PFSK-1 (cell line): ENCODE measurements at regions not wholly inside any gene's neighbourhood (a gene's known extent, or its start where the extent isn't known, plus 50 kb on each side); places are given as distances from the start of the nearest gene placed in this dataset.

Source experiments
- FOXP2 ChIP-seq: optimal IDR thresholded peaks from 2 replicates; pipeline ENCODE3; 2011; ENCODE audit warnings: borderline replicate concordance, control low read depth, inconsistent platforms; ENCODE audit not compliant: insufficient read depth; ENCODE audit errors: extremely low read length, extremely low read depth
- POLR2AphosphoS5 ChIP-seq: IDR thresholded peaks from 2 replicates; pipeline ENCODE4 v1.6.1; 2012; ENCODE audit warnings: low read depth, mild to moderate bottlenecking, control low read depth, low read length, moderate library complexity
- SIN3A ChIP-seq: IDR thresholded peaks from 2 replicates; pipeline ENCODE4 v1.6.1; 2012; ENCODE audit warnings: mild to moderate bottlenecking, low read length, moderate library complexity, borderline replicate concordance; ENCODE audit not compliant: insufficient read depth
- TAF1 ChIP-seq: IDR thresholded peaks from 2 replicates; pipeline ENCODE4 v1.6.1; 2012; ENCODE audit warnings: low read length, control low read depth, borderline replicate concordance; ENCODE audit not compliant: insufficient read depth
- TF ChIP-seq, protein P1 (sequence below), 2 experiments: IDR thresholded peaks; 2 replicates each; pipeline versions ENCODE4 v1.6.1 to v1.8.0; 2011 to 2012; ENCODE audit warnings: low read depth in 2 of 2, low read length in 2 of 2, control low read depth in 1 of 2, inconsistent platforms in 1 of 2, mild to moderate bottlenecking in 1 of 2, moderate library complexity in 1 of 2; ENCODE audit not compliant: insufficient read depth in 1 of 2

DNA sequence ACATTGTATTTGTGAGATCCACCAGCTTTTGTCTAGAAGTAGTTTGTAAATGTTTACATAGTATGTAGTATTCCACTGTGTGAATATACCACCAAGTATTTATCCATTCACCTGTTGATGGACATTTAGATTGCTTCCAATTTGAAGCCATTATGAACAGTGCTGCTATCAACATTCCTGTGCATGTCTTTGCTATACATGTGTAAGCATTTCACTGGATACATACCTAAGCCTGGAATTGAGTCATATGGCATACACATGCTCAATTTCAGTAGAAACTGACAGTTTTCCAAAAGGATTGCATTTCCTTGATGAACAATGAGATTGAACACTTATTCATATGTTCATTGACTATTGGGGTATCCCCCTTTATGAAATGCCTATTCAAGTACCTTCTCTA lies 540.6 kb upstream of the SOX9 start:
- TF ChIP-seq SIN3A: no peak
- no peak for TF ChIP-seq TAF1
- TF ChIP-seq FOXP2: no peak
- no peak for TF ChIP-seq POLR2AphosphoS5

DNA sequence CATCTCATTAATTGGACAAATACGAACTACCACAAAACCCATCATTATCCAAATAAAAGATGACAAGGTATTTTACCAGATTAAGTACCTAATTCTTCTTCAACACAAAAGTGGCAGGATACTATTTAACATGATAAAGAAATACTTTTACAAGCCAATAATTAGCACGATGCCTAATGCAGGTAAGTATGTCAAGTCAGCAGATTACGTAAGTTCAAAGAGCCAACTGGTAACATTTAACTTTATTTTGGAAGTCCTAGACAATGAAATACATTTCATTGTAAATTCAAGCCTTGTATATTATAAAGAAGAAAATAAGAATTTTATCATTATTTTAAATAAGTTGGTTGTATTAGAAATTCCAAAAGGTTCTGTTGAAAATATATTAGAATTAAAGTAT lies 535.3 kb upstream of the SOX9 start:
- TF ChIP-seq FOXP2 (no peak), SIN3A (no peak)

DNA sequence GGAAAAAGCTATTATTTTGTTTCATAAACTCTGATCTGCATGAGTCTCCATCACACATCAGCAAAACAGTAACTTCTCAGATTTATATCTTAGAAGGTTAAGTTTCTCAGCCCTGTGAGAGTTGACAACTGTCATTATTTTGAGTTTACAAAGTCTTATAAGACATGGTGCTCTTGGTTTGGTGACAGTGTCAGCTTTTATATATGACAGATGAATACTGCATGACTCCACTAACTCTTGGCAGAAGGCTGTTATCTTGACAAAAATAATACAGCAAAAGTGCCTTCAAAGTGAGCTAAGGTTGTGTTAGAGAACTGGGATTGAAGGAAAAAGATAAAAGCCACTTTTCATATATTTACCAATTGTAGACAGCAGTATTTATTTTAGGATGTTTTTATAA lies 528.4 kb upstream of the SOX9 start:
- TF ChIP-seq POLR2AphosphoS5 (no peak), SIN3A (no peak), FOXP2 (no peak), TAF1 (no peak)
- TF ChIP-seq, protein P1, sequence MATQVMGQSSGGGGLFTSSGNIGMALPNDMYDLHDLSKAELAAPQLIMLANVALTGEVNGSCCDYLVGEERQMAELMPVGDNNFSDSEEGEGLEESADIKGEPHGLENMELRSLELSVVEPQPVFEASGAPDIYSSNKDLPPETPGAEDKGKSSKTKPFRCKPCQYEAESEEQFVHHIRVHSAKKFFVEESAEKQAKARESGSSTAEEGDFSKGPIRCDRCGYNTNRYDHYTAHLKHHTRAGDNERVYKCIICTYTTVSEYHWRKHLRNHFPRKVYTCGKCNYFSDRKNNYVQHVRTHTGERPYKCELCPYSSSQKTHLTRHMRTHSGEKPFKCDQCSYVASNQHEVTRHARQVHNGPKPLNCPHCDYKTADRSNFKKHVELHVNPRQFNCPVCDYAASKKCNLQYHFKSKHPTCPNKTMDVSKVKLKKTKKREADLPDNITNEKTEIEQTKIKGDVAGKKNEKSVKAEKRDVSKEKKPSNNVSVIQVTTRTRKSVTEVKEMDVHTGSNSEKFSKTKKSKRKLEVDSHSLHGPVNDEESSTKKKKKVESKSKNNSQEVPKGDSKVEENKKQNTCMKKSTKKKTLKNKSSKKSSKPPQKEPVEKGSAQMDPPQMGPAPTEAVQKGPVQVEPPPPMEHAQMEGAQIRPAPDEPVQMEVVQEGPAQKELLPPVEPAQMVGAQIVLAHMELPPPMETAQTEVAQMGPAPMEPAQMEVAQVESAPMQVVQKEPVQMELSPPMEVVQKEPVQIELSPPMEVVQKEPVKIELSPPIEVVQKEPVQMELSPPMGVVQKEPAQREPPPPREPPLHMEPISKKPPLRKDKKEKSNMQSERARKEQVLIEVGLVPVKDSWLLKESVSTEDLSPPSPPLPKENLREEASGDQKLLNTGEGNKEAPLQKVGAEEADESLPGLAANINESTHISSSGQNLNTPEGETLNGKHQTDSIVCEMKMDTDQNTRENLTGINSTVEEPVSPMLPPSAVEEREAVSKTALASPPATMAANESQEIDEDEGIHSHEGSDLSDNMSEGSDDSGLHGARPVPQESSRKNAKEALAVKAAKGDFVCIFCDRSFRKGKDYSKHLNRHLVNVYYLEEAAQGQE (IDR thresholded peaks at IDR 0.05; ENCODE audit: insufficient read depth in 1 of 2, low read depth in 2 of 2, low read length in 2 of 2): no peak

DNA sequence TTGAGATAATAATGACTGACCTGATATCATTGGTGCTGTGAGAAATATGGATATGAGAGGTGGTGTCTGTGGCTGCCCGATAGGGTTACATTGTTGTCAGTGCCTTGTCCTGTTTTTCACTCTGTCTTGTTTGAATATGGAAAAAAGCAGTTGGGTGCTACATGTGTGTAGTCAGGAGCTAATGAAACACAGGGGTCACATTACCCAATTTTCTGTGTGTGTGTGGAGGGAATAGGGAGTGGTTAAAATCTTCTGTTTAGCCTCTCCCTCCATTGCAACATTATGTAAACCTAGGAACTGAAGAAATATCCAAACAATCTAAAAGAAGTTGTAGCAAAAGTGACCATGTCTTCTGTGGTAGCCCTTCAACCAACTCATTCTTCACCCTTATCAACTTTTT lies 527.7 kb upstream of the SOX9 start:
- TF ChIP-seq POLR2AphosphoS5 (no peak), SIN3A (no peak), TAF1 (no peak), FOXP2 (no peak)
- TF ChIP-seq, protein P1 (IDR thresholded peaks at IDR 0.05; ENCODE audit: insufficient read depth in 1 of 2, low read depth in 2 of 2, low read length in 2 of 2): no peak

DNA sequence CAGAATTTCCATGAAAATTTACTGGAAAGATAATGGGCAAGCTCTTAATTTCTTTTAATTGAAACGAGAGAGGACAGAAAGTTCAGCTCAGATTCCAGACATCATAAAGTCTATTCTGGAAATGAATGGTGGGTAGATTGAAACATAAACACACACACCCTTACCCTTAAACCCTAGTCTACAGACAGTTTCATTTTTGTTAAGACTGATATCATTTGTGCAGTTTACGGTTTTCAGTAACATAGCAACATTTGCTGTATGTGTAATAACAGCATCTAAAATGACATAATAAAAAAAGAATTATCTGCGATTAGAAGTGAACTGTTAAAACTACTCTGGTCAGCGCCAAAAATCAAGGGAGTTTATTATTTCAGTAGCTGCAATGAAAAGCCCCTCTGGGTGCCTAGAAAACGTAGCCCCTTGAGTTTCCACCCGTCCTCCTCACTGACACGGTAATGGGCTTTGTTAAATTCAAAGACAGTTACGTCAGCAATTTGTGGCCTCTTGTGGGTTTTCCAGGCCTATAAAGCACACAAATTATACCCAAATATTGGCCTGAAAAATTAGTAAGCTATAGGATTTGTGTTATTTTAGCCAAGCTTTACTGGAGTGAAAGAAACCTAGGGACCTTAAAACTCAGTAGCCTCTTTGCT lies 520.6 kb upstream of the SOX9 start:
- TF ChIP-seq FOXP2: no peak
- TF ChIP-seq, protein P1 (IDR thresholded peaks at IDR 0.05; ENCODE audit: insufficient read depth in 1 of 2, low read depth in 2 of 2, low read length in 2 of 2): no peak
- no peak for TF ChIP-seq POLR2AphosphoS5
- TF ChIP-seq TAF1: no peak
- TF ChIP-seq SIN3A: no peak

DNA sequence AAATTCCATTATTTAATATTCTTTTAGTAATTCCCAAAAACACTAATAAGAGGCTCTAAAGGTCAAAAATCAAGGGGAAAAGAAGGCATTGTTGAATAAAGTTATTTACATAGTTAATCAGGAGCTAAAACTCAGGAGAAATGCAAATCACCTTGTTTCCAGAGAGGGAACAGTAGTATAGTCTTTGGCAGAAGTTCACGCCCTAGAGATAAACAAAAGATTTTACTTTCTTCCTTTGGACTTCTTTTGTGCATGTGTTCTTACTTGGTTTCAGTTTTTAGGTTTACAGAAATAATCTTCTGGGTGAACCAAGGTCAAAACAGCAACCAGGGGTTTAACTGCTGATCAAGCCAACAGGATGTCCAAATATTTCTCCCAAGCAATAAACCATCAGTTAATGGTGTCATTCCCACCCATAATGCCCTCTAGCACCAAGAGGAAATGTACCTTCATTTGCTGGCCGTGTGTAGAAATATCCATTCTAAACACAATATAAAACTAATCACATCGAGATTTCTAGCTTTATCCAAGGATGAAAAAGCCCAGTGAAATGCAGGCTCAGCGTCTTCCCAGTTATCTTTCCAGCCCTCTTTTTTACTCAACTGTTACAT lies 518.8 kb upstream of the SOX9 start:
- TF ChIP-seq, protein P1 (IDR thresholded peaks at IDR 0.05; ENCODE audit: insufficient read depth in 1 of 2, low read depth in 2 of 2, low read length in 2 of 2): no peak
- TF ChIP-seq SIN3A: no peak
- TF ChIP-seq POLR2AphosphoS5: no peak
- no peak for TF ChIP-seq TAF1
- TF ChIP-seq FOXP2: no peak
